ENCODE measurements at regions not wholly inside any gene's neighbourhood (a gene's known extent, or its start where the extent isn't known, plus 50 kb on each side); places are given as distances from the start of the nearest gene placed in this dataset.
A peak's percentile ranks its signal among the peaks of the same experiment; 100 is the strongest.

GRCh38 chr7:89401099-89401498 lies 605.6 kb upstream of the TEX47 start:
- H3K27ac ChIP-seq = peak overlapping the region; percentile 12 to 55
- peaks cover 0 to 3% of the 10 kb centered on the region in 2 donors for H3K4me1 ChIP-seq
- DNase-seq = no peak
- no peaks in the 10 kb centered on the region for H3K36me3 ChIP-seq
- H3K27me3 ChIP-seq = no peaks in the 10 kb centered on the region
- no peaks in the 10 kb centered on the region for H3K9me3 ChIP-seq
- intact Hi-C loops (cut with DNase I; ENCODE audit: low total_unique reads) = no loop called here
- no peak for TF ChIP-seq CTCF (IDR thresholded peaks at IDR 0.05)
- no peak for TF ChIP-seq POLR2A (IDR thresholded peaks at IDR 0.05)
- no peak overlapping the region for H3K4me3 ChIP-seq

GRCh38 chr7:89401690-89402089 lies 606.2 kb upstream of the TEX47 start:
- Histone ChIP-seq H3K4me1 (peaks cover 0 to 3% of the 10 kb centered on the region in 2 donors), H3K36me3 (no peaks in the 10 kb centered on the region), H3K27me3 (no peaks in the 10 kb centered on the region), H3K9me3 (no peaks in the 10 kb centered on the region), H3K27ac (peak overlapping the region in 1 of 2 donors; percentile 55), H3K4me3 (no peak overlapping the region)
- TF ChIP-seq CTCF (IDR thresholded peaks at IDR 0.05) = no peak
- no peak for TF ChIP-seq POLR2A (IDR thresholded peaks at IDR 0.05)
- DNase-seq = no peak
- intact Hi-C loops (cut with DNase I; ENCODE audit: low total_unique reads) = no loop called here

GRCh38 chr7:89451911-89452310 lies 656.4 kb upstream of the TEX47 start:
- no peaks in the 10 kb centered on the region for H3K36me3 ChIP-seq
- intact Hi-C loops (cut with DNase I; ENCODE audit: low total_unique reads) = no loop called here
- H3K4me1 ChIP-seq = no peaks in the 10 kb centered on the region
- TF ChIP-seq POLR2A (IDR thresholded peaks at IDR 0.05) (no peak), CTCF (IDR thresholded peaks at IDR 0.05) (no peak)
- H3K4me3 ChIP-seq = no peak overlapping the region
- no peaks in the 10 kb centered on the region for H3K27me3 ChIP-seq
- H3K9me3 ChIP-seq = no peaks in the 10 kb centered on the region
- DNase-seq = no peak
- no peak overlapping the region for H3K27ac ChIP-seq

- no peaks in the 10 kb centered on the region for H3K27me3 ChIP-seq
- H3K4me1 ChIP-seq = no peaks in the 10 kb centered on the region
- TF ChIP-seq CTCF (IDR thresholded peaks at IDR 0.05) = no peak
- TF ChIP-seq POLR2A (IDR thresholded peaks at IDR 0.05) = no peak
- no peak overlapping the region for H3K27ac ChIP-seq
- no peaks in the 10 kb centered on the region for H3K9me3 ChIP-seq
- intact Hi-C loops (cut with DNase I; ENCODE audit: low total_unique reads) = no loop called here
- H3K4me3 ChIP-seq = no peak overlapping the region
- H3K36me3 ChIP-seq = no peaks in the 10 kb centered on the region
- no peak for DNase-seq
Measured at GRCh38 chr7:89456556-89456955, 661.0 kb upstream of the TEX47 start.

- H3K9me3 ChIP-seq = no peaks in the 10 kb centered on the region
Measured at GRCh38 chr7:89458114-89458513, 662.6 kb upstream of the TEX47 start.

More at GRCh38 chr7:89458114-89458513, 662.6 kb upstream of the TEX47 start:
- H3K36me3 ChIP-seq = no peaks in the 10 kb centered on the region
- no peak overlapping the region for H3K27ac ChIP-seq
- no peak overlapping the region for H3K4me3 ChIP-seq
- H3K4me1 ChIP-seq = no peaks in the 10 kb centered on the region
- TF ChIP-seq CTCF (IDR thresholded peaks at IDR 0.05) (no peak), POLR2A (IDR thresholded peaks at IDR 0.05) (no peak)
- DNase-seq = no peak
- no peaks in the 10 kb centered on the region for H3K27me3 ChIP-seq
- intact Hi-C loops (cut with DNase I; ENCODE audit: low total_unique reads) = no loop called here

All from uterus (tissue), 3 donors.